ENCODE measurements at regions not wholly inside any gene's neighbourhood (a gene's known extent, or its start where the extent isn't known, plus 50 kb on each side); places are given as distances from the start of the nearest gene placed in this dataset.

- no peak for TF ChIP-seq CTCF (IDR thresholded peaks at IDR 0.05; ENCODE audit: control insufficient read depth, insufficient read depth, low read depth, low read length, missing control alignments)
- DNase-seq (ENCODE audit: low read depth) = no peak
- no peak overlapping the region for H3K4me3 ChIP-seq (ENCODE audit: control insufficient read depth, low read depth, low read length)
These were observed 117.6 kb upstream of the PHACTR1 start for GRCh38 chr6:12598919-12599318.

GRCh38 chr6:12601881-12602280 is 114.7 kb upstream of the PHACTR1 start:
- TF ChIP-seq CTCF (IDR thresholded peaks at IDR 0.05; ENCODE audit: control insufficient read depth, insufficient read depth, low read depth, low read length, missing control alignments) = no peak
- DNase-seq (ENCODE audit: low read depth) = no peak

GRCh38 chr6:12602342-12602741 is 114.2 kb upstream of the PHACTR1 start:
- no peak overlapping the region for H3K4me3 ChIP-seq (ENCODE audit: control insufficient read depth, low read depth, low read length)
- TF ChIP-seq CTCF (IDR thresholded peaks at IDR 0.05; ENCODE audit: control insufficient read depth, insufficient read depth, low read depth, low read length, missing control alignments) = no peak
- no peak for DNase-seq (ENCODE audit: low read depth)

More at GRCh38 chr6:12601881-12602280, 114.7 kb upstream of the PHACTR1 start:
- no peak overlapping the region for H3K4me3 ChIP-seq (ENCODE audit: control insufficient read depth, low read depth, low read length)

- DNase-seq (ENCODE audit: low read depth) = peak; percentile 62
- TF ChIP-seq CTCF (IDR thresholded peaks at IDR 0.05; ENCODE audit: control insufficient read depth, insufficient read depth, low read depth, low read length, missing control alignments) = peak; percentile 68
These were observed 113.5 kb upstream of the PHACTR1 start for GRCh38 chr6:12602951-12603672.

GRCh38 chr6:12603673-12604049 is 112.9 kb upstream of the PHACTR1 start:
- no peak overlapping the region for H3K4me3 ChIP-seq (ENCODE audit: control insufficient read depth, low read depth, low read length)
- DNase-seq (ENCODE audit: low read depth) = no peak
- TF ChIP-seq CTCF (IDR thresholded peaks at IDR 0.05; ENCODE audit: control insufficient read depth, insufficient read depth, low read depth, low read length, missing control alignments) = no peak

More at GRCh38 chr6:12602951-12603672, 113.5 kb upstream of the PHACTR1 start:
- H3K4me3 ChIP-seq (ENCODE audit: control insufficient read depth, low read depth, low read length) = no peak overlapping the region

- DNase-seq (ENCODE audit: low read depth) = no peak
- peak; percentile 74 for TF ChIP-seq CTCF (IDR thresholded peaks at IDR 0.05; ENCODE audit: control insufficient read depth, insufficient read depth, low read depth, low read length, missing control alignments)
- no peak overlapping the region for H3K4me3 ChIP-seq (ENCODE audit: control insufficient read depth, low read depth, low read length)
These were observed 110.7 kb upstream of the PHACTR1 start for GRCh38 chr6:12605888-12606345.
